CD4-positive, alpha-beta T cell treated with Interleukin-12 subunit alpha and Interleukin-12 subunit beta, for 1 hour (primary cell): ENCODE measurements at regions not wholly inside any gene's neighbourhood (a gene's known extent, or its start where the extent isn't known, plus 50 kb on each side); places are given as distances from the start of the nearest gene placed in this dataset.
"Not testable (repeated sequence)": the region's sequence is repeated elsewhere in the genome, so short reads cannot be mapped to it uniquely, and the experiment has no call there.

ENCODE experiments used
- DNase-seq: peaks from one replicate; pipeline ENCODE4 v3.0.0-alpha.2; 2020

DNA sequence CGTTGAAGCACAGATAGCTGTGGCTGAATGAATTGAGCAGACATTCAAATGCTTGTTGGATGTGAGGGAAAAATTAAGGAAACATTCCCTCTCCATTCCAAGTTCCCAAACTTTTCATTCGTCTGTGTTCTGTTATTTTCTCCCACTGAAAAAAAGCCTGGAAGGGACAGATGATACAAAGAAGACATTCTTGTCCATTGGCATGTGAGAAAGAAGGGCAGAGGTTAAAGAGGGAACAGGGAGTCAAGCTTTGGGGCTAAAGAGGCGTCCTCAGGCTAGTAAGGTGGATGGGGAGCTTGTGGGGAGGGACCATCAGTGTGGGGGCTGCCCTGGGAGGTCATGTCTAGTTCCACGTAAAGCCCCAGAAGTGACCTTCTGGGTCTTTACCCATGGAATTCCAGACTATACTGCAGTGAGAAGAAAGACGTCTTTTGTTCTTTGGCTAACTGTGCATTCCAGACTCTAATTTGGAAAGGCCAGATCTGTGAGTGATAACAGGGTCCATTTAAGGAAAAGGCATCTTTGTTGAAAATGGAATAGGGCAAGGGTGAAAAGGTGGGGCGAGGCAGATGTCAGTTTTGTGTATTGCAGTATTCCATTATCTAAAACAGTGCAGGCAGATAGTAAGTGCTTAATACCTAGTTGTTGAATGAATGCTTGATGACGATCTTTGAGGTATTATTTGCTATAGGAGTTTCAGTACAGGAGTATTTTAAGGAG lies 117.5 kb downstream of the SOX4 start:
- no peak for DNase-seq

DNA sequence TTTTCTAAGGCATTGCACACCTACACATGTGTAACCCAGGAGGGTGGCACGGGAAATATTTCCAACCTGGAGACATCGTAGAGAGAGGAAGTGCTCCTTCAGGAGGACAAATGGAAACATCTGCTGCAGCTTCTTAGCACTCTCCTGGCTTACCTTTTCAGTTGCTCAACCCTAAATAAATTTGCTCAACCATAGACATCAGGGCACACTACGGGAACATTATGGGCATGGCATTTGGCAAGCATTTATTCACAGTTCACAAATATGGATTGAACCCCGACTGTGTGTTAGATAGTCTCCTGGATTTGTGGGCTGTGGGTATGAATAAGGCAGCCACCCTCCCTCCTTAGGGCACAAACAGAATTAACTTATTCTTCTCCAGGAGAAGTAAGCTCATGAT lies 118.7 kb downstream of the SOX4 start:
- no peak for DNase-seq

DNA sequence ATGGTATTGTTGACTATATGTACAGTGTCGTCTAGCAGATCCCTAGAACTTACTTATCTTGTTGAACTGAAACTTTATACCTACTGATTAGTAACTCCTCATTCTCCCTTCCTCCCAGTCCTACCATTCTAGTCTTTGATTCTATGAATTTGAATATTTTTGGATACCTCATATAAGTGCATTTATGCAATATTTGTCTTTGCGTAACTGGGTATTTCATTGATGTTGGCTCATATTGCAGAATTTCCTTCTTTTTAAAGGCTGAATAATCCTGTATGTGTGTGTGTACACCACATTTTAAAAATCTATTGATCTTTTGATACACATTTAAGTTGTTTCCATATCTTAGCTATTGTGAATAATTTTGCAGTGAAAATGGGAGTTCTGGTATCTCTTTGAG lies 119.9 kb downstream of the SOX4 start:
- no peak for DNase-seq

DNA sequence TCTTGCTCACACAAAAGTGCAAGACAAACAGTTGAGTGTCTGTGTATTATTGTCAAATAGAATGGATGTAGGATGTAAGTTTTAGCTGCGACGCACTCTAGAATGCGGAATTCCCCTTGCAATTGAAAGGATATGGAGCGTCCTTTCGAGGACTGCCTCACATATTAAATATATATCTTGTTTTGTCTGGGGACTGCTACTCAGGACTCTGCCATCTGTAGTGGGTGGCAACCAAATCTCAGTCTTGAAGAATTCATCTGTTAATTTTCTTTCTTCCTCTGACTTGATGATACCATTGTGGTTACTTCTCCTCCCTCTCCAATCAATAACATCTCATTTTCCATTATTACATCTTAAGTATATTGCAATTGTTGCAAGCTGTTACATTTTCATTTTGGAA lies 121.6 kb downstream of the SOX4 start:
- DNase-seq = no peak

DNA sequence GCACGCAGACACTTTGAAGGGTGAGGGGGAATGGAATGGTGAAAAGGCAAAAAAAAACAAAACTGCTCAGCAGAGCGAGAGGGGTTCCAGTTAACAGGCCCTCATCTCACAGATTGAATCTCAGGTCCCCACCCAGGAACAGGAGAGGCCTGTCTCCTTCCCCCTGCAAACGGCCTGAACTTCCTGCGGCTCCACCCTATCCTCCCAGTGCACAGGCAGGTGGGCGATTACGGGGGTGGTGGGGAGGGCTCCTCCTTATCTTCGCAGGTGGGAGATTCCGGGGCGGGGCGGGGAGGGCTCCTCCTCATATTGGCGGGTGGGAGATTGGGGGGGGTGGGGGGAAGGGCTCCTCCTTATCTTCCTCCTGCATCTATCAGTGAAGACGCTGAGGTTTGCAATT lies 129.0 kb downstream of the SOX4 start:
- no peak for DNase-seq

DNA sequence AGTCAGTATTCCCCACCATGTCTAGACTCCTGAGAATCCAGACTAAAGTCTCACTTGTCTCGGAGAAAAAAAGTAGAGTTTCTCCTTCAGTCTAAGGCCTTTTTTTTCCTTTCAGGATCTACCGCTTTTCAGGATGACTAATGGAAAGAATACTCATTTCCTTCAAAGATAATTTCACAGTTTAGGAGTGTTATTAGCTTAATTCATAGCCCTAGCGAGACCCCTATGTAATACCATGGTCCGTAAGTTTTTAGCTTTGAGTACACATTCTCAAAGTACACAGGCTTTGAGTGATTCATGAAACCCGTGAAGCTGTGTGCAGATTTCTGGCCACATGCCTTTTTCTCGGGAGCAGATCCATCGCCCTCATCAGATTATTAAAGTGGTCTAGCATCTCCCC lies 133.1 kb downstream of the SOX4 start:
- no peak for DNase-seq

DNA sequence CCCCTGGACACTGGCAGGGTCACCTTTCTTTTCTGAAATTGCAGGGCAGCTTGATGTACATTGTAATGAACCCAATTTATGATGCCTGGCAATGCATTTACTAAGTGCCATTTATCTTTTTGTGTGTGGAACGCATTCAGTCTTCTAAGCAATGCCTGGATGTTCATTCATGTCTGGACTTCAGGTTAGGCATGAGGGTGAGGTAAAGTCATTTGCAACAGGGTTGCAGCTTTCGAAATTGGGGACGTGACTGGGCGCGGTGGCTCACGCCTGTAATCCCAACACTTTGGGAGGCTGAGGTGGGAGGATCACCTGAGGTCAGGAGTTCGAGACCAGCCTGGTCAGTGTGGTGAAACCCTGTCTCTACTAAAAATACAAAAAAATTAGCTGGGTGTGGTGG lies 134.6 kb downstream of the SOX4 start:
- no peak for DNase-seq

DNA sequence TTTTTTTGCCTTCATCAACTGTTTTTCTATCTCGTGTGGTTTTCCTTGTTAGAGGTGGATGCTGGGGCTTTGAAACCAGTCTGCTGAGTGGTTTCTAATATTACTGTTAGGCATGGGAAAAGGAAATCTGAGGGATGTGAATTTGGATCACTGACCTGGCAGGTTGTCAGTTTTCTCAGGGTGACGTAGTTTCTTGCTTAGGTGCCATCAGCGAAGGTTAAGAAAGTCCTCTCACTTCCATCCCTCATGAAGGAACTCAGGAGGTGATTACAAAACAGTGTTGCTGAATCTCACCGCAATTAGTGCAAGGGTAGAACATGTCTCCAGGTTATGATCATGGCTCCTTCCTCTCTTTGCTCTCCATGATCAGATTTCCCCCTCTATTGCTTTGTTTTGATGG lies 135.9 kb downstream of the SOX4 start:
- no peak for DNase-seq

DNA sequence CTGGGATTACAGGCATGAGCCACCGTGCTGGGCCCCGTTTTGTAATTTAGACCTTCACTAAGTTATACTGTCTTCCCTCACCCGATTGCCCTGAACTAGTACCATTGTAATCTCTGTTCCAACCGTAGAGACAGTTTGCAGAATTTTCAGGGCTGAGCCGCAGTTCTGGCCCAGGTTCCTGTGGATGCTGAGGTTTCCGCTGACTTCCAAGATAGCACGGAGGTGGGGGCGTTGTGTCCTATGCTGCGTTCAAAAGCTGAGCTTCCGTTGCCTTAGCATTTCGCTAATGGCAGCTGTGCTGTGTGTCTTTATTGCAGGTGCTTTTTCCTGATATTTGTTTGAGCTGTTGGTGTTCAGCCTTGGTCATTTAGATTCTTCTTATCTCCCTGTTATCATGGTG lies 137.0 kb downstream of the SOX4 start:
- no peak for DNase-seq

DNA sequence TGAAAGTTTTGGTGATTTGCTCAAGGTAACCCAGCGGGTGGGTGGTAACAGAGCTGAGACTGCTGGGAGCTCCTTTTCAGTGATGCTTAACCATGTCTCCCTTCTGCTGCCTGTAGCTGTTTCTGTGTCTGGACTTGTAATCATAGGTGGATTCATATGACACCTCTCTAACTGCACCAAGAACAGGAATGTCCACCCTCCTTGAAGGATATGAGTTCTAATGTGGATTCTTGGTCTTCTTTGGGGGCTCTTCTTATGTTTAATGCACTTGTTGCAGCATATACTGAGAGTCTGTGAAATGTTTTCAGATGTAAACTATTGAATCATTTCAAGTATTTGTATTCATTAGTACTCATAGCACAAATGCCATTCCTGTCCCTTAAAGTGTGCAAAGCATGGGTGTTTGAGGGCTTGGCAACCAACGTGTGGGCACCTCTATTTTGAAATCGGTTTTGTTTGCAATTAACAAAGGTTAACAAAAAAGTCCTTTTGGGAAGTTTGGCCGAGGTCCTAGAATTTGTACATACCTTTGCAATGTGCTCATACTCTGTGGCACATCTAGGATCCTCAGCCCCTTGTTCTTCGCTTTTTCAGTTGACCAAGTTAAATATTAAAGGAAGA lies 138.0 kb downstream of the SOX4 start:
- DNase-seq = no peak

DNA sequence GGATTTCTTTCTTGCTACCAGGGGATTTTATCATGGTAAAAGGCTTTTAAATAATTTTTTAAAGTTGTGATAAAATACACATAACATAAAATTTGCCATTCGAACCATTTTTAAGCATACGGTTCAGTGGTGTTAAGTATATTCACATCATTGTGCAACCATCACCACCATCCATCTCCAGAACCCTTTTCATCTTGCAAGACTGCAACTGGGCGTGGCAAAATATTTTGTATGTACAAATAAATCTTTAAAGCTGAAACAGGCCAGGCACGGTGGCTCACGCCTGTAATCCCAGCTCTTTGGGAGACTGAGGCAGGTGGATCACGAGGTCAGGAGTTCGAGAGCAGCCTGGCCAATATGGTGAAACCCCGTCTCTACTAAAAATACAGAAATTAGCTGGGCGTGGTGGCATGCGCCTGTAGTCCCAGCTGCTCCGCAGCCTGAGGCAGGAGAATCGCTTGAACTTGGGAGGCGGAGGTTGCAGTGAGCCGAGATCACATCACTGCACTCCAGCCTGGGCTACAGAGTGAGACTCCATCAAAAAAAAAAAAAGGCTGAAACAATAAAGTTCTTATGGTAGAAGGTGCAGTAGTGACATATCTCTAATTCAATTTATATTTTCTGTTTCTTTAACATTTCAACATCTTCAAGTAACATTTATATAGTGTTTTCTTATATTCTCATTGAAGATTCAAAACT lies 138.6 kb downstream of the SOX4 start:
- not testable (repeated sequence) for DNase-seq

DNA sequence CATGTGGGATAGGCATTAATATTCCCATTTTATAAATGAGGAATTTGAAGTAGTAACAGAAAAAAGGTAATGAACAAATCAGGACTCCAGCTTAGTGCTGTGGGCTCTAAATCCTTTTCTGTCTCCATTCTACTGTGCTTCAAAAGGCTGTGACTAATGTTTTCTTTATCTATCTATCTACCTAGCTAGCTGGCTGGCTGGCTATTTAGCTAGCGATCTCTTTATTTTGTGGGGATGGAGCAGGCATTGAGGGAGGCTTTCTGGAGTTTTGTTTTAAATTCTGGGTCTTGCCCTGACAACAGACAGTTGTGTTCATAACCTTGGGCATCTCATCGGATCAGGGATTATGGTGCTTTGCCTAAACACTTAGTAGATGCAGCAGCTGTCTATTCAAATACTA lies 139.2 kb downstream of the SOX4 start:
- DNase-seq = no peak

DNA sequence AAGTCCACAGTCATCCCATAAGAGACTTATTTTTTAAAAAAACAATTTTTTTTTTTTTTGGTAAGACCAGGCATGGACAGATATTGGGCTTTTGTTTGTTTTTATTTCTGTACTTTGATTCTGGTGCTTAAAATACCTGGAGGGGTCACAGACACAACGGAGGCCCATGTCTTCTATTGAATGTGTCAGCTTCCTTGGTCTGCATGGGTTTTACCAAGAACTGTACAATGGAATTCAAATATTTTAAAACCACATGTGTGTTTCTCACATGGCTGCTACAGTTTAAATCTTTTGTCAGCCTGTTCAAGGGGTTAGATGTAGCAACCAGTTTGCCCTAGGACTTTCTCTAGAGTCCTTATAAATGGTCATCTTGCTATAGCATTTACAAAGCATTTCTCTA lies 139.8 kb downstream of the SOX4 start:
- no peak for DNase-seq

DNA sequence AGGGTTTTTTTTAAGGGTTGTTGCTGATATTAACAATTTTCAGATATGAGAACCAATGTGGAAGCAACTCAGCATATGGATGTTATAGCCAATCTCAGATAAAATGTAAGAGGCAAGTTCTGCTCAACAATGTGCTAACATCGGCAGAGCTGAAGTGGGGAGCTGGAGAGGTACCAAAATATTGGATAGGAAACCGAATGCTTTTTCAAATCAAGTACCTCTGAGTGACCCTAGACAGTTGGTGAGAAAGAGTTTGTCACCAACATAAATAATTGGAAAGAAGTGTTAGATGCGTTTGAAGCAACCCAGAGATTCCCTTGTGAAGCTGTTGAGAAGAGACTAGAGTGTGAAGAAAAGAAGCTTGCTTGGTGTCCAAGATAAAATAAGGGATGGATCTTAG lies 140.7 kb downstream of the SOX4 start:
- no peak for DNase-seq

DNA sequence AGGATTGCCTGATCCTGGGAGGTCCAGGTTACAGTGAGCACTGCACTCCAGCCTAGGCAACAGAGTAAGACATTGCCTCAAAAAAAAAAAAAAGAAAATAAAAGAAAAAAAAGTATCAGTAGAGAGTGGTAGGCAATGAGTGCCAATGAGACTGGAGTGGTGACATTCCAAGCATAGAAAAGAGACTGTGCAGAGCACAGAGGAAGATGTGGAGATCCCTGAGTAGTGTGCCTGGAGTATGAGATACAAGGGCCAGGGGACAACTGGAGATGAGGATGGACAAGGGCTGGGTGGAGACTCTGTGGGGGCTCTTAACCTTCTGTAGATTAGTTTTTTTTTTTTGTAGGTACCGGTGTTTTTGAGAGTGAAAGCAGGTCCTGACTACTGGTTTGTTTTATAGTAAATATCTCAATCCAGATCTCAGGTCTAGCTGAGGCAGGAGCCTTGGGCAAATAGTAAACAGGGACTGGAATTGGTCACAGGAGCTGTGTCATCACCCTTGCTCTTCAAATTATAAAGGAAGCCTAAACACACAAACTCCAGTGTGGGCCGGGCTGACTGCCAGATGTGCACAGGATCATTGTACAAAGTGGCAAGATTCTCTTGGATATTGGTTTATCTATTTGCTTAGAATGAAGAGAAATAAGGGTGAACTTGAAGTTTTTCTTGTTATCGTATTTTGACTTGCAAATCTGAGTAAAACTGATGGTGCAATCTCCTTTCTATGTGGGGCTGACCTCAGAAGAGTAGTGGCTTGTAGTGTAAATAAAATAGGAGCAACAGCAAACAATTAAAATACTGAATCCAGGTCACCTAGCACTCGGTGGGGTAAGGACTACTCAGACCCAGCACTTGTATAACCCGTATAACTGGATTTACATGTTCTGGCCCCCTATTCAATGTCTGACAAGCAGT lies 144.9 kb downstream of the SOX4 start:
- no peak for DNase-seq

DNA sequence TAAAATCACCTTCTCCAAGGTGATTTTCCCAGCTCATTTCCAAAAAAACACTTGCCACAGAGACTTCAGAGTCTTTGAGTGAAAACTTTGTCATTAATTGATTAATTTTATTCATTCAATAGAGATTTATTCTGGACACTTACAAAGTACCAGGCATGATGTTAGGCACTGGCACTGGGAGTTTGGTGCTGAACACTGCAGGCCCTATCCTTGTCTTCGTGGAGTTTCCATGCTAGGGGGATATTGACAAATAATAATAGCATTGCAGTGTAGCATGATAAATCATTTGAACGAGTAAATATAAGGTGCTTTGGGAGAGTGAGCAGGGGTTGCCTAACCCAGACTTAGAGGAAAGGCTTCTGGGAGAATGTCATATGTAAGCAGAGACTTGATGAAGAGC lies 145.7 kb downstream of the SOX4 start:
- no peak for DNase-seq

DNA sequence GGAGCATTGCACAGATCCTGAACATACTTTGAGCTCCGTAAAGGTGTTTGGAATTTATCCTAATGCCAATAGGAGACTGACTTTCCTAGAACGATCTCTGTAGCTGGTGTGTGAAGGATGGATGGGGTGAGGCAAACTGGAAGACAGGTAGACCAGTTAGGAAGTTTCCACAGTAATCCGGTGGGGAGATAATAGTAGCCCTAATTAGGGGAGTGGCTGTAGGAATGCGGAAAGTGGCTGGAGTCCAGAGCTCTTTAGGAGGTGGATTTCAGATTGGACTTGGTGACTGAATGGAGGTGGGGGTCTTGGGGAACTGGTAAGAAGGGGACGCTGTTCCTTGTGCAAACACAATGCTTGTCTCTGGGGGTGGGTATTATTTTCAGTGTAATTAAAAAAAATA lies 146.3 kb downstream of the SOX4 start:
- no peak for DNase-seq

DNA sequence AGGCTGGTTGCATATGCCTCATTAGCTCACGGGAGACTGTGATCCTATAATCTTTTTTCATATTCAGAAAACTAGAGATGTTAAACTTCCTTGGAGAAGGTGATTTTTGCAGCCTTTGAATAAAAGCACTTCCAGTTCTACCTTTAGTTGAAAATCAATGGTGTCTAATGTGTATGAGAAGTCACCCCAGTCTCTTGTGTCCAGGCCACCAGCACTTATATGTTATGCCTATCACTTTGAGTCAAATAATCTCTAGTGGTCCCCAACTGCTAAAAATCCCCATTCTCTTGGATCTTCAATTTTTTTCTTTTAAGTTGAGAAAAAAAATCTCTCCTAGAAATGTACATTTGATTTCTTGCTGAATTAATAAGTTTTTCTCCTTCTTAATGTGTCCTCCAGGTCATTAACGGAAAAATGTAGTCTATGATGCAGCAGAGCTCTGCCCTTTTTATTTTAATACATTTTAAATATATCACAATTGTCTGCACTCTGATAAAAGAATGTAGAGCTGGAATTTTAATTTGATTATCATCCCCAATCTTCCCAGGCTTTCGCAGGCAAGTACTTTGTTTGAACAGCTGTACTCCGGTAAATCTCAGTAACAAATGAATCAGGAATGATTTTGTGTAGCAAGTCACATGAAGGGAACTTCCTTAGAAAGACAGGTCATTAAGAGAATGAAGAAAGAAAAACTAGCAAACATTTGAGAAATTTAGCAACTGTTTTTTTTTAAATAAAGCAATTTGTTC lies 147.0 kb downstream of the SOX4 start:
- no peak for DNase-seq

DNA sequence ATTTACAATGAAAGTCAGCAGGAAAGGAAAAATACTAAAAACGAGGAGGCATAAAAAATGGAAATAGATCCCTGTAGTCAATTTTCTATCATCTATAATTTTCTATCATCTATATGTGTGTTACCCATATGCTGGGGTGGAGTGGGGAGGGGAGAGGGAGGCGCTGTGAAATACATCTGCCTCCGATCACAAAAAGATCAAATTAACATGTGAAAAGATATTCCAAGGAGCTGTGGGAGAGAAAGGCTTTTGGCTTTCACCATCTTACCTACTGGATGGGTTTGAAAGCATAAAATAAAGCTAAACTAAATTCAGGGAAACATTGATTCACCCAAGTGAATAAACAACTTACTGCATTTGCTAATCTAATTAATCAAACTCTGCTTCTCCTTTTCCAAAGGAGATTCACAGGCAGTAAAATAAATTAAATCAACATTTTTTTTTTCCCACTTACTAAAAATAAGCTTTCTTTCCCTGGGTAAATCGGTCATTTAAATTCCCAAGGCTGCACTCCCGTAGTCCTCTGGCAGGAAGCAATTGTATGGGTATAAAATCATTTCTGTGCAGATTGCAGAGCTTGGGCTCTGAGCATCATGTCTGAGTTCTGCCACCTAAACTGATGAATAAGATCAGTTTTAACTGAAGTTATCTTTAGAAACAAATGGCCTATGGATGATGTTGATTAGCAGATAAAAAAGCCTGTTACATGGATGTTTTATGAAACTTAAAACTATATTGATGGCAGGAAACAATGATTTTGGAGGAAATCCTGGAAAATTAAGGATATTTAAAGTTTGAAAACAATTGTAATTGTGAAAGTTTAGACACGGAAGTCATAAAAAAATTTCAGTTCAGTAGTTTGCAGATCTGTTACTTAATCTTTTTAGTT lies 147.9 kb downstream of the SOX4 start:
- DNase-seq = no peak

DNA sequence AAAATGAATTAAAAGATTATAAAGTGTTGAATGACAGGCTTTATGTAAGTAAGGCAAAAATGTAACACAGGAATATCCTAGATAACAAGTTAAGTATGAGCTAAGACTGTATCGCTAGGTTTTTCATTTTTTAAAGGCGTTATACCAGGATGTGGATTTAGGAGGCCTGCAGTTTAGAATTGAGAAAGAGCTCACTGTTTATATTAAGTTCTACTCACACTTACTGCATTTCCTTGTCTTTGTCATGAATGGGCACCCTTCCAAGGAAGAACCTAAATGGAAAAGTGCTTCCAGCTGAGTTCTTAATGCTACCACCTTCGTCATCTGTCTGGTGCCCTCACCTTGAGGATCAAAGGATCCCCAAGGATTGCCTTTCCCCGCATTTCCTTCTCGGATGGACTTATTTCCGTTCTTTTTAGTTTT lies 148.7 kb downstream of the SOX4 start:
- no peak for DNase-seq

DNA sequence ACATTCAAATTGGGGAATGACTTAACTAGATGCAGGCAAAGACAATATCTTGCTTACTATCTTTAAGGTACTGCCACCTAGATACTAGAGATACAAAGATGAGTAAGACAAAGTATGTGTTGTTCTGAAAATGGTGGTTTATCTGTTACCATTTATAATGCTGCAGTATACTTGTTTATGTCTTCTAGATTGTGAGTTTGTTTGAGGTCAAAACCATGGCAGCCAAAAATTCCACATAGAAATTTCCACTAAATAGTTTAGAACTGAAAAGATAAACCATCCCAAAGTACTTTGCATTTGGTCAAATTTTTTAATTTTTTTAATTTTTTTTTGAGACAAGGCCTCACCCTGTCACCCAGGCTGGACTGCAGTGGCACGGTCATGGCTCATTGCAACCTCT lies 150.8 kb downstream of the SOX4 start:
- DNase-seq = no peak
